ENCODE measurements at regions not wholly inside any gene's neighbourhood (a gene's known extent, or its start where the extent isn't known, plus 50 kb on each side); places are given as distances from the start of the nearest gene placed in this dataset.

- no peaks in the 10 kb centered on the region for H3K4me1 ChIP-seq (ENCODE audit: control insufficient read depth, low read length)
- H3K4me2 ChIP-seq (ENCODE audit: low read length), result no peak overlapping the region
- H3K9me2 ChIP-seq (replicated peaks; ENCODE audit: control insufficient read depth, low read length), result no peaks in the 10 kb centered on the region
- H4K20me1 ChIP-seq (ENCODE audit: control insufficient read depth, insufficient read depth, low read depth, low read length), result no peaks in the 10 kb centered on the region
- H3F3A ChIP-seq (ENCODE audit: control insufficient read depth, insufficient read depth), result no peaks in the 10 kb centered on the region
- no peak overlapping the region for H3K4me3 ChIP-seq (ENCODE audit: low read length)
- H3K27ac ChIP-seq (ENCODE audit: low read depth, low read length), result no peak overlapping the region
- peaks cover 20% of the 10 kb centered on the region for H3K27me3 ChIP-seq (ENCODE audit: control insufficient read depth, low read length)
- no peaks in the 10 kb centered on the region for H3K9me3 ChIP-seq (ENCODE audit: control insufficient read depth, insufficient read depth, low read length)
- H3K36me3 ChIP-seq (ENCODE audit: control insufficient read depth, low read length), result no peaks in the 10 kb centered on the region
- TF ChIP-seq CTCF (IDR thresholded peaks at IDR 0.05; ENCODE audit: low read depth, low read length, poor library complexity, severe bottlenecking) (no peak), EZH2phosphoT487 (IDR thresholded peaks at IDR 0.05; ENCODE audit: borderline replicate concordance, low read length) (no peak)
- no peaks in the 10 kb centered on the region for H3K79me2 ChIP-seq (ENCODE audit: control insufficient read depth, low read length)
These were observed 225.5 kb downstream of the BMP7 start for GRCh38 chr20:57040924-57041323.

GRCh38 chr20:57043091-57043490 lies 223.3 kb downstream of the BMP7 start:
- Histone ChIP-seq H3K9me3 (ENCODE audit: control insufficient read depth, insufficient read depth, low read length) (no peaks in the 10 kb centered on the region), H3K27me3 (ENCODE audit: control insufficient read depth, low read length) (peaks cover 22% of the 10 kb centered on the region), H3K4me1 (ENCODE audit: control insufficient read depth, low read length) (no peaks in the 10 kb centered on the region), H3K9me2 (replicated peaks; ENCODE audit: control insufficient read depth, low read length) (no peaks in the 10 kb centered on the region), H3K79me2 (ENCODE audit: control insufficient read depth, low read length) (no peaks in the 10 kb centered on the region), H3F3A (ENCODE audit: control insufficient read depth, insufficient read depth) (no peaks in the 10 kb centered on the region), H3K27ac (ENCODE audit: low read depth, low read length) (no peak overlapping the region), H4K20me1 (ENCODE audit: control insufficient read depth, insufficient read depth, low read depth, low read length) (no peaks in the 10 kb centered on the region), H3K4me2 (ENCODE audit: low read length) (no peak overlapping the region), H3K36me3 (ENCODE audit: control insufficient read depth, low read length) (no peaks in the 10 kb centered on the region), H3K4me3 (ENCODE audit: low read length) (no peak overlapping the region)
- TF ChIP-seq CTCF (IDR thresholded peaks at IDR 0.05; ENCODE audit: low read depth, low read length, poor library complexity, severe bottlenecking) (no peak), EZH2phosphoT487 (IDR thresholded peaks at IDR 0.05; ENCODE audit: borderline replicate concordance, low read length) (no peak)

GRCh38 chr20:57043669-57044268 lies 222.7 kb downstream of the BMP7 start:
- Histone ChIP-seq H3K4me2 (ENCODE audit: low read length) (no peak overlapping the region), H3K36me3 (ENCODE audit: control insufficient read depth, low read length) (no peaks in the 10 kb centered on the region)

More at GRCh38 chr20:57043669-57044268, 222.7 kb downstream of the BMP7 start:
- no peaks in the 10 kb centered on the region for H3K79me2 ChIP-seq (ENCODE audit: control insufficient read depth, low read length)
- H3K4me1 ChIP-seq (ENCODE audit: control insufficient read depth, low read length), result no peaks in the 10 kb centered on the region
- H3K4me3 ChIP-seq (ENCODE audit: low read length), result no peak overlapping the region
- H3K27me3 ChIP-seq (ENCODE audit: control insufficient read depth, low read length), result peaks cover 22% of the 10 kb centered on the region
- H3K9me2 ChIP-seq (replicated peaks; ENCODE audit: control insufficient read depth, low read length), result no peaks in the 10 kb centered on the region
- no peaks in the 10 kb centered on the region for H4K20me1 ChIP-seq (ENCODE audit: control insufficient read depth, insufficient read depth, low read depth, low read length)
- TF ChIP-seq CTCF (IDR thresholded peaks at IDR 0.05; ENCODE audit: low read depth, low read length, poor library complexity, severe bottlenecking), result no peak
- no peak for TF ChIP-seq EZH2phosphoT487 (IDR thresholded peaks at IDR 0.05; ENCODE audit: borderline replicate concordance, low read length)
- H3K9me3 ChIP-seq (ENCODE audit: control insufficient read depth, insufficient read depth, low read length), result no peaks in the 10 kb centered on the region
- no peaks in the 10 kb centered on the region for H3F3A ChIP-seq (ENCODE audit: control insufficient read depth, insufficient read depth)
- H3K27ac ChIP-seq (ENCODE audit: low read depth, low read length), result no peak overlapping the region
